GM12878 (cell line): ENCODE measurements at regions not wholly inside any gene's neighbourhood (a gene's known extent, or its start where the extent isn't known, plus 50 kb on each side); places are given as distances from the start of the nearest gene placed in this dataset.

Source experiments
- ATAC-seq: fragments of 200-7000 bp; cut with Tn5 transposase; 3 replicates; pipeline ENCODE4 v1.9.1; 2020; ENCODE audit warnings: mild to moderate bottlenecking, moderate library complexity
- BruUV-seq: library from RNA; stranded (reverse); fragments of 400-500 nt; replicated peaks from 2 replicates; lab custom pipeline; 2021; lab: Mats Ljungman, UMichigan
- CTCF ChIA-PET: fragments of 300-600 bp; sonication (Branson Sonifier 250); formaldehyde crosslinking; extraction: SDS; loops from one replicate; lab custom pipeline; 2021; ENCODE audit warnings: inconsistent platforms; lab: Yijun Ruan, JAX
- POLR2A ChIA-PET: fragments of 350-600 bp; formaldehyde crosslinking; extraction: SDS; loops from one replicate; lab custom pipeline; 2021; ENCODE audit warnings: inconsistent platforms; lab: Charles Lee
- RAD21 ChIA-PET: fragments of 300-600 bp; sonication (Branson Sonifier 250); formaldehyde crosslinking; loops from one replicate; lab custom pipeline; 2023; ENCODE audit warnings: antibody characterized with exemption; ENCODE audit not compliant: unreplicated experiment; lab: Charles Lee
- SMC1A ChIA-PET: fragments of 300-600 bp; sonication (Branson Sonifier 250); formaldehyde crosslinking; loops from one replicate; lab custom pipeline; 2023; ENCODE audit not compliant: unreplicated experiment, uncharacterized antibody; lab: Charles Lee
- DNase-seq: peaks from one replicate; pipeline ENCODE4 v3.0.0-alpha.2; 2011; ENCODE audit warnings: low read depth, low spot score
- FAIRE-seq: peaks from 3 replicates; lab custom pipeline; 2011; peaks lifted over from hg19 to GRCh38; lab: Jason Lieb, UNC
- H2AFZ ChIP-seq: 2 replicates; pipeline ENCODE4 v1.6.0; 2011; ENCODE audit warnings: low read depth, low read length, control low read depth; ENCODE audit not compliant: control insufficient read depth
- H3K27ac ChIP-seq: 2 replicates; pipeline ENCODE4 v1.5.1; 2011; ENCODE audit warnings: control low read depth; ENCODE audit not compliant: control insufficient read depth, insufficient read depth
- H3K27me3 ChIP-seq, 2 experiments: replicated peaks in 1 of 2; 2 replicates each; pipeline versions ENCODE4 v1.6.0 to v1.6.1; 2011; ENCODE audit warnings: low read length in 1 of 2; ENCODE audit not compliant: control insufficient read depth in 2 of 2, insufficient read depth in 2 of 2
- H3K36me3 ChIP-seq, 2 experiments: 2 replicates each; pipeline ENCODE4 v1.5.1; 2011; ENCODE audit warnings: low read length in 1 of 2; ENCODE audit not compliant: control insufficient read depth in 2 of 2, insufficient read depth in 2 of 2
- H3K4me1 ChIP-seq: 2 replicates; pipeline ENCODE4 v1.6.1; 2011; ENCODE audit warnings: mild to moderate bottlenecking, low read length, moderate library complexity, mixed read lengths; ENCODE audit not compliant: control insufficient read depth, insufficient read depth
- H3K4me2 ChIP-seq: 2 replicates; pipeline ENCODE4 v1.6.0; 2011; ENCODE audit warnings: control low read depth; ENCODE audit not compliant: control insufficient read depth, insufficient read depth
- H3K4me3 ChIP-seq: fragments of 200-600 bp; sonication (generic); 2 replicates; pipeline ENCODE4 v1.5.1; 2016
- H3K79me2 ChIP-seq: 2 replicates; pipeline ENCODE4 v1.6.0; 2011; ENCODE audit warnings: low read length; ENCODE audit not compliant: control insufficient read depth, insufficient read depth
- H3K9ac ChIP-seq: 2 replicates; pipeline ENCODE4 v1.8.0; 2011; ENCODE audit warnings: low read length, control low read depth, mixed read lengths; ENCODE audit not compliant: control insufficient read depth, insufficient read depth
- H3K9me3 ChIP-seq: replicated peaks from 3 replicates; pipeline ENCODE4 v1.5.1; 2011; ENCODE audit warnings: mild to moderate bottlenecking, low read length; ENCODE audit not compliant: control insufficient read depth, insufficient read depth
- H4K20me1 ChIP-seq: 2 replicates; pipeline ENCODE4 v1.6.0; 2011; ENCODE audit not compliant: control insufficient read depth, insufficient read depth
- CREB1 ChIP-seq: IDR thresholded peaks from 2 replicates; pipeline ENCODE4 v1.6.1; 2012; ENCODE audit warnings: low read depth, mild to moderate bottlenecking, inconsistent platforms
- E2F8 ChIP-seq: fragments of 450-650 bp; IDR thresholded peaks from 2 replicates; pipeline ENCODE4 v1.6.1; 2018; ENCODE audit warnings: mild to moderate bottlenecking, low read depth, moderate library complexity; ENCODE audit not compliant: partially characterized antibody
- NFXL1 ChIP-seq: fragments of 450-650 bp; IDR thresholded peaks from 2 replicates; pipeline ENCODE4 v1.6.1; 2017; ENCODE audit warnings: antibody characterized with exemption, mild to moderate bottlenecking, borderline replicate concordance
- PAX8 ChIP-seq: fragments of 450-650 bp; IDR thresholded peaks from 2 replicates; pipeline ENCODE4 v1.6.1; 2017; ENCODE audit warnings: mild to moderate bottlenecking, moderate library complexity
- RELB ChIP-seq: fragments of 450-650 bp; IDR thresholded peaks from 2 replicates; pipeline ENCODE4 v1.6.1; 2017; ENCODE audit warnings: low read depth, mild to moderate bottlenecking, moderate library complexity
- TBL1XR1 ChIP-seq: IDR thresholded peaks from 2 replicates; pipeline ENCODE4 v1.6.1; 2012; ENCODE audit warnings: low read depth, low read length, improper control_type of control experiment
- YY1 ChIP-seq: IDR thresholded peaks from 2 replicates; pipeline ENCODE4 v1.6.1; 2011; ENCODE audit warnings: low read depth, mild to moderate bottlenecking, low read length
- WGBS: methylation state at CpG from one replicate; pipeline ENCODE4 v1.1.6; 2016; ENCODE audit warnings: low lambda C conversion rate; ENCODE audit not compliant: insufficient replicate concordance, insufficient coverage; ENCODE audit errors: missing lambda C conversion rate; 5-methylcytosine and 5-hydroxymethylcytosine counted together
- in situ Hi-C: fragments of 300-500 bp; cut with MboI; formaldehyde crosslinking; loops from 9 replicates; pipeline ENCODE4 v1.14.3; 2018; ENCODE audit warnings: mixed read lengths
- intact Hi-C: fragments of 100-400 bp; cut with micrococcal nuclease; formaldehyde crosslinking; loops from one replicate; pipeline ENCODE4 v1.14.2; 2022; ENCODE audit not compliant: unreplicated experiment
- TF ChIP-seq, protein P1 (sequence below): IDR thresholded peaks from 2 replicates; pipeline ENCODE4 v1.6.1; 2011; ENCODE audit warnings: borderline replicate concordance, low read depth, mild to moderate bottlenecking, moderate library complexity, mixed read lengths, low read length; ENCODE audit not compliant: insufficient read depth; ENCODE audit errors: extremely low read length

- POLR2A ChIA-PET = no interaction called here
- Histone ChIP-seq H3K27ac (no peak overlapping the region), H3K27me3 (no peaks in the 10 kb centered on the region), H3K79me2 (no peaks in the 10 kb centered on the region), H3K9ac (no peak overlapping the region), H3K9me3 (no peaks in the 10 kb centered on the region), H2AFZ (no peak overlapping the region), H4K20me1 (no peaks in the 10 kb centered on the region), H3K4me2 (no peak overlapping the region), H3K36me3 (no peaks in the 10 kb centered on the region), H3K4me1 (no peaks in the 10 kb centered on the region), H3K4me3 (no peak overlapping the region)
- TF ChIP-seq PAX8 (no peak), YY1 (no peak)
- TF ChIP-seq, protein P1, sequence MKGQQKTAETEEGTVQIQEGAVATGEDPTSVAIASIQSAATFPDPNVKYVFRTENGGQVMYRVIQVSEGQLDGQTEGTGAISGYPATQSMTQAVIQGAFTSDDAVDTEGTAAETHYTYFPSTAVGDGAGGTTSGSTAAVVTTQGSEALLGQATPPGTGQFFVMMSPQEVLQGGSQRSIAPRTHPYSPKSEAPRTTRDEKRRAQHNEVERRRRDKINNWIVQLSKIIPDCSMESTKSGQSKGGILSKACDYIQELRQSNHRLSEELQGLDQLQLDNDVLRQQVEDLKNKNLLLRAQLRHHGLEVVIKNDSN = no peak
- BruUV-seq = no TSS peak
- in situ Hi-C loops = no loop called here
- DNase-seq (no peak), FAIRE-seq (no peak), ATAC-seq (no peak)
- 0% methylated on average over 1 of the region's 1 CpG for WGBS
- CTCF ChIA-PET = interaction anchor here (0.5 kb wide), 1 partner anchor 8 kb away, joined by 3 read pairs; no protein-coding TSS in a partner anchor
- SMC1A ChIA-PET = no interaction called here
- RAD21 ChIA-PET = no interaction called here
- intact Hi-C loops = no loop called here
Observed at GRCh38 chr2:57207191-57207590, 839.4 kb upstream of the VRK2 start.

DNA sequence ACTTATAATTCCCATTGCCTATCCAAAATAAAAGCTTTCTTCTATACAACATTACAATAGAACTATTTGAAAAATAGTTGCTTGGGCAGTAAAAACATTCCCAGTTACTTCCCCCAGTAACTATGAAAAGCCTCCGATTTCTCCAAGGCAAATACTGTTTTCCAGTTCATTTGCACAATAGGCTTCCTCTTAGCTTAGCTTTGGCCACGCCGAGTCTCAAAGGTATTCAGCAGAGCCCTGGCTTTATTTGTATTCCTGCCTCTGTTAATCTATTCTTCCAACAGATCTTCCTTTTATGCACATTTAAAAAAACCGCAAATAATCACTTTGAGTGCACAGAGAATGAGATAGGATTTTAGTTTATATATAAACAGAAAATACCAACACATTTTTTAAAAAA is 836.8 kb upstream of the VRK2 start:
- SMC1A ChIA-PET = no interaction called here
- 22% methylated on average over 4 of the region's 4 CpGs for WGBS
- Histone ChIP-seq H3K36me3 (no peaks in the 10 kb centered on the region), H3K4me3 (no peak overlapping the region), H3K4me1 (no peaks in the 10 kb centered on the region), H3K4me2 (no peak overlapping the region), H2AFZ (no peak overlapping the region), H3K9ac (no peak overlapping the region), H3K27ac (no peak overlapping the region), H3K79me2 (no peaks in the 10 kb centered on the region), H3K9me3 (no peaks in the 10 kb centered on the region), H4K20me1 (no peaks in the 10 kb centered on the region), H3K27me3 (no peaks in the 10 kb centered on the region)
- DNase-seq (no peak), ATAC-seq (no peak), FAIRE-seq (no peak)
- in situ Hi-C loops = no loop called here
- no peak for TF ChIP-seq TBL1XR1
- no peak for TF ChIP-seq NFXL1
- no peak for TF ChIP-seq E2F8
- no peak for TF ChIP-seq RELB
- TF ChIP-seq CREB1 = no peak
- intact Hi-C loops = no loop called here
- RAD21 ChIA-PET = no interaction called here
- BruUV-seq = no TSS peak
- POLR2A ChIA-PET = no interaction called here
- CTCF ChIA-PET = no interaction called here
